ENCODE measurements at regions not wholly inside any gene's neighbourhood (a gene's known extent, or its start where the extent isn't known, plus 50 kb on each side); places are given as distances from the start of the nearest gene placed in this dataset.

DNA sequence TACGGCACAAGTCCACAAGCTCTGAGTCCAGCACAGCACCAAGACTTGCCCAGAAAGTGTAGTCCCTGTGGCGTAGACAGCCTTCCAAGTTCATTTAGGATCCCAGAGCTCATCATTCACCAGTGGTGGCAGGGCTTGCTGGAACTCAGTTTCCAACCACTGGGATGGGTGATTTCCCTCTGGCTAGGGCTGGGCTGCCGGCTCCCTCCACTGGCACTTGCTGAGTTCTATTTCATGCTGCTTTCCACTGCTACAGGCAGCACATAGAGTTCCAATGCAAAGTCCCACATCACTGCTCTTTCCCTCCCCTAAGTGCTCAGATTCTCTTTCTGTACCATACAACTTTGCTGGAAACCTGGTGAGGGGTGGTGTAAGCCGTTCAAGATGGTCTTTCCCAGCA is 510.3 kb upstream of the TMPRSS15 start:
- H3K27ac ChIP-seq: no peak overlapping the region
- TF ChIP-seq, protein P1, sequence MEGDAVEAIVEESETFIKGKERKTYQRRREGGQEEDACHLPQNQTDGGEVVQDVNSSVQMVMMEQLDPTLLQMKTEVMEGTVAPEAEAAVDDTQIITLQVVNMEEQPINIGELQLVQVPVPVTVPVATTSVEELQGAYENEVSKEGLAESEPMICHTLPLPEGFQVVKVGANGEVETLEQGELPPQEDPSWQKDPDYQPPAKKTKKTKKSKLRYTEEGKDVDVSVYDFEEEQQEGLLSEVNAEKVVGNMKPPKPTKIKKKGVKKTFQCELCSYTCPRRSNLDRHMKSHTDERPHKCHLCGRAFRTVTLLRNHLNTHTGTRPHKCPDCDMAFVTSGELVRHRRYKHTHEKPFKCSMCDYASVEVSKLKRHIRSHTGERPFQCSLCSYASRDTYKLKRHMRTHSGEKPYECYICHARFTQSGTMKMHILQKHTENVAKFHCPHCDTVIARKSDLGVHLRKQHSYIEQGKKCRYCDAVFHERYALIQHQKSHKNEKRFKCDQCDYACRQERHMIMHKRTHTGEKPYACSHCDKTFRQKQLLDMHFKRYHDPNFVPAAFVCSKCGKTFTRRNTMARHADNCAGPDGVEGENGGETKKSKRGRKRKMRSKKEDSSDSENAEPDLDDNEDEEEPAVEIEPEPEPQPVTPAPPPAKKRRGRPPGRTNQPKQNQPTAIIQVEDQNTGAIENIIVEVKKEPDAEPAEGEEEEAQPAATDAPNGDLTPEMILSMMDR (conservative IDR thresholded peaks at IDR 0.05): no peak

DNA sequence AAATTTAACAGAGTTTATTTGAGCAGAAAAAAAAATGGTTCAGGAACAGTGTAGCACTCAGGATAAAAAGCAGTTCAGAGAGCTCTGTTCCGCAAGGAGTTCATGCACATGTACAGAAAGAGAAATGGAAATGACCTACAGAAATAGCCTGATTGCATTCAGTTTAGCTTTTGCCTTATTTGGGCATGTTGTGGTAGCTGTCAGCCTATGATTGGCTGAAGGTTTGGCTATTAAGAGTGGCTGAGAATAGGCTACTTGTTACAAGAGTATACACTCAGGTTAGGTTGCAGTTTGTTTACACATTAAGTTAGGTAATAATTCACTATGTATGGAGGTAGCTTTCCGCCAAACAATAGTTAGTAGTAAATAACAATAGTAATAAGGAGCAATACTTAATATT is 511.0 kb upstream of the TMPRSS15 start:
- TF ChIP-seq, protein P1 (conservative IDR thresholded peaks at IDR 0.05): no peak
- no peak overlapping the region for H3K27ac ChIP-seq

DNA sequence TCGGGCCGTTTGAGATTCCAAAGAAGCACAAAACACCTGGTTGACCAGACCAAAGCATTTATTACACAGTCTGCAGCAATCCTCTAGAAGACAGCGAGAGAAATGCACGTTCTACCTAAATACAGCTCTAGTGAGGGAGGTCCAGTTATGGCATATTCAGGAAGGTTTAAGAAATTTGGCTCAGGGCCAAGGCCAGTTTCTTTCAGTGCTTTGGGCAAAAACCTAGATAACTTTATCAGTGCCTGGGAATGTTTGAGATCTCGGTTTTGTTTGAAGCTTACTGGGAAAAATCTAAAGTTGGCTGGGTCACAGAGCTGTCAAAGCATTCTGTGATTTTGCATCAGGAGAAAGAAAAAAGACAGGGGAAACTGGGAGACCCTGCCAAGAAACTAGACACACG is 514.0 kb upstream of the TMPRSS15 start:
- TF ChIP-seq, protein P1 (conservative IDR thresholded peaks at IDR 0.05): no peak
- no peak overlapping the region for H3K27ac ChIP-seq

DNA sequence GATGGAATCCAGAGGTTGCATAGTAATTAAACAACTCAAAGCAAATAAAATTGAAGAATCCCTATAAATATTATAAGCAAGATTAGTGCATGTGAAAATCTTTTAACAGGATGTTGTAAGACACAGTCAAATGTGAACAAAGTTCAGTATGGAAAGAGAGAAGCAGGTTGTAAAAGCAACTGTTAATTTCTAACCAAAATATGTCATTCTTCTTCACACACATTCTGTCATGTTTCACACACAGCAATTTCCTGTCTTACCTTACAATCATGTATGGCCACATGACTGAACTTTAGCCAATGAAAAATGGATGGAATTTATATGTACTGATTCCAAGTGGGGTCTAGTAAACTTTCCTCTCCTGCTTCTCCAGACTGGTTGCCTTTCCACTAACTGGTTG is 527.7 kb upstream of the TMPRSS15 start:
- H3K27ac ChIP-seq: no peak overlapping the region
- TF ChIP-seq, protein P1 (conservative IDR thresholded peaks at IDR 0.05): no peak

DNA sequence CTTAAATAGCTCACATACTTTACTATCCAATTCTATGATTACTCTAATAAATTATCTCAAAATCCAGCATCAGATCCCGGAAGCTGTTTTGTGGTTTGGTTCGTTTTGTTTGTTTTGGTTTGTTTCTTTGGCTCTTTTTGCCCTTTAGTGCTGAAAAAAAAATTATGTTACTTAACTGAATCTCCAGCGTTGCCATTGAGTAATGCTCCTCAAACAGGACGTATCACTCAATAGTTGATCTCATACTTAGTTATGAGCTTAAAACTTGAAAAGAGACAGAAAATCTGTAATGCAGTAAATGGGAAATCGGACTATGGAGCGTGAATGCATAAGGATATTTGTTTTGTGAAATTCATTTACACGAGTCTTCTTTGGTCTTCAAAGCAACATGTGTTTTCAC is 533.8 kb upstream of the TMPRSS15 start:
- no peak overlapping the region for H3K27ac ChIP-seq
- TF ChIP-seq, protein P1 (conservative IDR thresholded peaks at IDR 0.05): no peak

DNA sequence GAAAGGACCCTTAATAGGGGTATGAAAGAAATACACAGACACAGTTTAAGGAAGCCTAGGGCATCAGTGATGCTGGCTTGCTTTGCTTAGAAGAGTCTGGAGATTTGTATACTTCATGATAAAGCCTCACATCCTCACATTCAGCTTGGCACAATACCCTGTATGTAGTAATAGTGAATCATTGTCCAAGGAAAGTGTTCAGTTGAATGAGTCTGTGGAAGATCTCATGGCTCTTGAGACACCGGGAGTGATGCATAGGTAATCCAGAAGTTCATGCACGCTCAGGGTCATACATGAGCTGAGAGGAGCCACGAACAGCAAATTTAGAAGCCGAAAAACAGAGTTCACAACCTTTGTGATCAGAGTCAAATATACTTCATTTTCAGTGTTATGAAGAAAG is 537.2 kb upstream of the TMPRSS15 start:
- H3K27ac ChIP-seq: no peak overlapping the region
- TF ChIP-seq, protein P1 (conservative IDR thresholded peaks at IDR 0.05): no peak

DNA sequence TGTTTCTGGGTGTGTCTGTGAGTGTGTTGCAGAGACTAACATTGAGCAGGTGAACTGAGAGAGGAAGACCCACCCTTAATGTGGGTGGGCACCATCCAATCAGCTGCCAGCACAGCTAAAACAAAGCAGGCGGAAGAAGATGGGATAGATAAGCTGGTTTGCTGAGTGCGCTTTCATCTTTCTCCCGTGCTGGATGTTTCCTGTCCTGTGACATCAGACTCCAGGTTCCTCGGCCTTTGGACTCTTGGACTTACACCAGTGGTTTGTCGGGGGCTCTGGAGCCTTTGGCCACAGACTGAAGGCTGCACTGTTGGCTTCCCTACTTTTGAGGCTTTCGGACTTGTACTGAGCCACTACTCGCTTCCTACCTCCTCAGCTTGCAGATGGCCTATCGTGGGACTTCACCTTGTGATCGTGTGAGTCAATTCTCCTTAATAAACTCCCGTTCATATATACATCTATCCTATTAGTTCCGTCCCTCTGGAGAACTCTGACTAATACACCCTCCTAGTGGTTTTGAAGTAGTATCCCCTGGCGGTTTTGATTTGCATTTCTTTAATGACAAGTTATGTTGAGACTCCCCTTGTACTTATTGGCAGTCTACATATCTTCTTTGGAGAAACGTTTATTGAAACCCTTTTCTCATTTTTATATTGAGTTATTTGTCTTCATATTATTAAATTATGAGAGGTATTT is 546.6 kb upstream of the TMPRSS15 start:
- no peak overlapping the region for H3K27ac ChIP-seq
- TF ChIP-seq, protein P1 (conservative IDR thresholded peaks at IDR 0.05): 0 out of 2 replicates have a peak, but pooled peaks have one; percentile 12

Measured in VCaP (cell line).